ENCODE measurements at regions not wholly inside any gene's neighbourhood (a gene's known extent, or its start where the extent isn't known, plus 50 kb on each side); places are given as distances from the start of the nearest gene placed in this dataset.

GRCh38 chrX:97714072-97714471 lies 830.4 kb downstream of the RPA4 start (continued):
- TF ChIP-seq, protein P1, sequence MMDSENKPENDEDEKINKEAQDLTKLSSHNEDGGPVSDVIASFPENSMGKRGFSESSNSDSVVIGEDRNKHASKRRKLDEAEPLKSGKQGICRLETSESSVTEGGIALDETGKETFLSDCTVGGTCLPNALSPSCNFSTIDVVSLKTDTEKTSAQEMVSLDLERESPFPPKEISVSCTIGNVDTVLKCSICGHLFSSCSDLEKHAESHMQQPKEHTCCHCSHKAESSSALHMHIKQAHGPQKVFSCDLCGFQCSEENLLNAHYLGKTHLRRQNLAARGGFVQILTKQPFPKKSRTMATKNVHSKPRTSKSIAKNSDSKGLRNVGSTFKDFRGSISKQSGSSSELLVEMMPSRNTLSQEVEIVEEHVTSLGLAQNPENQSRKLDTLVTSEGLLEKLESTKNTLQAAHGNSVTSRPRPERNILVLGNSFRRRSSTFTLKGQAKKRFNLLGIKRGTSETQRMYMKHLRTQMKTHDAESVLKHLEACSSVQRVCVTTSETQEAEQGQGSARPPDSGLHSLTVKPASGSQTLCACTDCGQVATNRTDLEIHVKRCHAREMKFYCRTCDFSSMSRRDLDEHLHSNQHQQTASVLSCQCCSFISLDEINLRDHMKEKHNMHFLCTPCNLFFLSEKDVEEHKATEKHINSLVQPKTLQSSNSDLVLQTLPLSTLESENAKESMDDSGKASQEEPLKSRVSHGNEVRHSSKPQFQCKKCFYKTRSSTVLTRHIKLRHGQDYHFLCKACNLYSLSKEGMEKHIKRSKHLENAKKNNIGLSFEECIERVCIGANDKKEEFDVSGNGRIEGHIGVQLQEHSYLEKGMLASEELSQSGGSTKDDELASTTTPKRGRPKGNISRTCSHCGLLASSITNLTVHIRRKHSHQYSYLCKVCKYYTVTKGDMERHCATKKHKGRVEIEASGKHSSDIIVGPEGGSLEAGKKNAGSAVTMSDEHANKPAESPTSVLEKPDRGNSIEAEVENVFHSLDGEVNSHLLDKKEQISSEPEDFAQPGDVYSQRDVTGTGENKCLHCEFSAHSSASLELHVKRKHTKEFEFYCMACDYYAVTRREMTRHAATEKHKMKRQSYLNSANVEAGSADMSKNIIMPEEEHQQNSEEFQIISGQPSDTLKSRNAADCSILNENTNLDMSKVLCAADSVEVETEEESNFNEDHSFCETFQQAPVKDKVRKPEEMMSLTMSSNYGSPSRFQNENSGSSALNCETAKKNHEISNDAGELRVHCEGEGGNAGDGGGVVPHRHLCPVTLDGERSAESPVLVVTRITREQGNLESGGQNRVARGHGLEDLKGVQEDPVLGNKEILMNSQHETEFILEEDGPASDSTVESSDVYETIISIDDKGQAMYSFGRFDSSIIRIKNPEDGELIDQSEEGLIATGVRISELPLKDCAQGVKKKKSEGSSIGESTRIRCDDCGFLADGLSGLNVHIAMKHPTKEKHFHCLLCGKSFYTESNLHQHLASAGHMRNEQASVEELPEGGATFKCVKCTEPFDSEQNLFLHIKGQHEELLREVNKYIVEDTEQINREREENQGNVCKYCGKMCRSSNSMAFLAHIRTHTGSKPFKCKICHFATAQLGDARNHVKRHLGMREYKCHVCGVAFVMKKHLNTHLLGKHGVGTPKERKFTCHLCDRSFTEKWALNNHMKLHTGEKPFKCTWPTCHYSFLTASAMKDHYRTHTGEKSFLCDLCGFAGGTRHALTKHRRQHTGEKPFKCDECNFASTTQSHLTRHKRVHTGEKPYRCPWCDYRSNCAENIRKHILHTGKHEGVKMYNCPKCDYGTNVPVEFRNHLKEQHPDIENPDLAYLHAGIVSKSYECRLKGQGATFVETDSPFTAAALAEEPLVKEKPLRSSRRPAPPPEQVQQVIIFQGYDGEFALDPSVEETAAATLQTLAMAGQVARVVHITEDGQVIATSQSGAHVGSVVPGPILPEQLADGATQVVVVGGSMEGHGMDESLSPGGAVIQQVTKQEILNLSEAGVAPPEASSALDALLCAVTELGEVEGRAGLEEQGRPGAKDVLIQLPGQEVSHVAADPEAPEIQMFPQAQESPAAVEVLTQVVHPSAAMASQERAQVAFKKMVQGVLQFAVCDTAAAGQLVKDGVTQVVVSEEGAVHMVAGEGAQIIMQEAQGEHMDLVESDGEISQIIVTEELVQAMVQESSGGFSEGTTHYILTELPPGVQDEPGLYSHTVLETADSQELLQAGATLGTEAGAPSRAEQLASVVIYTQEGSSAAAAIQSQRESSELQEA (IDR thresholded peaks at IDR 0.05; ENCODE audit: low read depth), result no peak
- no peak for TF ChIP-seq KLF10 (CRISPR knock-in tag; IDR thresholded peaks at IDR 0.05)
- TF ChIP-seq ZFP1 (CRISPR knock-in tag; IDR thresholded peaks at IDR 0.05), result no peak
- TF ChIP-seq U2AF2 (optimal IDR thresholded peaks at IDR 0.05; ENCODE audit: low read depth, low read length), result no peak
- TF ChIP-seq ELF2 (CRISPR knock-in tag; IDR thresholded peaks at IDR 0.05), result no peak
- TF ChIP-seq XRCC3 (IDR thresholded peaks at IDR 0.05), result no peak
- TF ChIP-seq BCL6 (CRISPR knock-in tag; IDR thresholded peaks at IDR 0.05), result no peak
- no peak for TF ChIP-seq ZNF77 (CRISPR knock-in tag; IDR thresholded peaks at IDR 0.05)
